GM21529 (cell line): ENCODE measurements at regions not wholly inside any gene's neighbourhood (a gene's known extent, or its start where the extent isn't known, plus 50 kb on each side); places are given as distances from the start of the nearest gene placed in this dataset.
A peak's percentile ranks its signal among the peaks of the same experiment; 100 is the strongest.

Experiments
- ATAC-seq: cut with Tn5 transposase; IDR thresholded peaks from one replicate; pipeline ENCODE4 v1.9.1; 2021; ENCODE audit not compliant: unreplicated experiment

GRCh38 chr12:69123919-69124638 is 115.3 kb upstream of the CPSF6 start:
- no peak for ATAC-seq

- ATAC-seq: no peak
Measured at GRCh38 chr12:69129017-69129416, 110.4 kb upstream of the CPSF6 start.

DNA sequence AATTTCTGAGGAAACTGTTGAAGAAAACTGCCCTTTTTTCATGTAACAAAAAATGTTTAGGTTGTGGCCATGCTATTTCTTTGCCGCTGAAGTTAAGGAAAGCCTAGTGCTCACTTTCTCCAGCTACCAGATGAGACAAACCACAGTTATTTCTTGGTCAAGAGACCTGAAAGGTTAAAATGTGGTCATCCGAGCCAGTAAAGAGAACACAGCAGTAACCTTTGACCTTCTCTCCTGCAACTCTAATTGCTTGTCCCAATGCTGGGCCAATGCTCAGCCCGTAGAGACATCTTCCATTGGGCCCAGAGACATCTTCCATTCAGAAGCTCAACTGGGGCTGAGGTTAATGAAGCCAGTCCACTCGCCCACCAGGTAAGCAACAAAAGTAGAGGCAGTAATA is 109.8 kb upstream of the CPSF6 start:
- ATAC-seq: no peak

GRCh38 chr12:69130064-69130463 is 109.3 kb upstream of the CPSF6 start:
- no peak for ATAC-seq

GRCh38 chr12:69131077-69131476 is 108.3 kb upstream of the CPSF6 start:
- no peak for ATAC-seq

DNA sequence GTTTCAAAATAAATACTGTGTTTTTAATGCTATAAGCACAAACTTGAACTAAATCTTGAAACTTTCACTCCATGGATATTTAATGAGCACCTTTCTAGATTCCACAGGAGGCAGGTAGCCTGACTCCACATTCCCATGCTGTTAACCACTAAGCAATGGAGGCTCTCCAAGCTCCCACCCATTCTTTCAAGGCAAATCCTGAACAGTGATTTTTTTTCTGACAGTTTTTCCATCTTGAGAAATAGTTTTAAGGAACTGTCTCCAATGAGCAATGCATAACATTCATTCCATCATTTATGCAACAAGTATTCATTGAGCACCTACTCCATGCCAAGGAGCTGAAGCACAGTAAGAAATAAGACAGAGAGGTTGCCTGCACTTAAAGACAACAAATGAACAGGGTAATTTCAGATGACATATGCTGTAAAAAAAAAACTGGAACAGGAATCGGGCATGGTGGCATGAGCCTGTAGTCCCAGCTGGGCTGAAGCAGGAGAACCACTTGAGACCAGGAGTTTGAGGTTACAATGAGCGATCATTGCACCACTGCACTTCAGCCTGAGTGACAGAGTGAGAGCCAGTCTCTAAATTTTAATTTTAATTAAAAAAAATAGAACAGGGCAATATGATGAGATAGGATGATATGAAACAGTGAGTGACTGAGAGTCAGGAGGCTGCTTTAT is 102.3 kb upstream of the CPSF6 start:
- ATAC-seq: no peak

DNA sequence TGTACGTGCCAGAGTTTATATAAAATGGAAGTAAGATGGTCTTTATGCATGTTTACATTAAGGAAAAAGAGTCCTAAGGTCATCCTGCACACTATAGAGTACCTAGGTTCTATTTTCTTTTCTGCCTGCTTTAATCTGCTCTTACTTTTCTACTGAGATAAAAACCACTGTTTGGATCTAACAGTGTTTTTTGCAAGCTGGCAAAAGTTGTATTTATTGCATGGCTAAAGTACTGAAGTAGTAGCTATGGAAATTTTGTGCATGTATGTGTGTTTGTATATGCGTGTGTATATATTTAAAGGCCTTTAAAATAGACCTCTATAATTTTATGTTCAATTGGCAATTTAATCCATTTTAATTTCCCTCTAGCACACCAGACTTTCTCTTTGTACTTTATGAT is 98.3 kb upstream of the CPSF6 start:
- no peak for ATAC-seq

- no peak for ATAC-seq
Measured at GRCh38 chr12:69149270-69149669, 90.1 kb upstream of the CPSF6 start.

DNA sequence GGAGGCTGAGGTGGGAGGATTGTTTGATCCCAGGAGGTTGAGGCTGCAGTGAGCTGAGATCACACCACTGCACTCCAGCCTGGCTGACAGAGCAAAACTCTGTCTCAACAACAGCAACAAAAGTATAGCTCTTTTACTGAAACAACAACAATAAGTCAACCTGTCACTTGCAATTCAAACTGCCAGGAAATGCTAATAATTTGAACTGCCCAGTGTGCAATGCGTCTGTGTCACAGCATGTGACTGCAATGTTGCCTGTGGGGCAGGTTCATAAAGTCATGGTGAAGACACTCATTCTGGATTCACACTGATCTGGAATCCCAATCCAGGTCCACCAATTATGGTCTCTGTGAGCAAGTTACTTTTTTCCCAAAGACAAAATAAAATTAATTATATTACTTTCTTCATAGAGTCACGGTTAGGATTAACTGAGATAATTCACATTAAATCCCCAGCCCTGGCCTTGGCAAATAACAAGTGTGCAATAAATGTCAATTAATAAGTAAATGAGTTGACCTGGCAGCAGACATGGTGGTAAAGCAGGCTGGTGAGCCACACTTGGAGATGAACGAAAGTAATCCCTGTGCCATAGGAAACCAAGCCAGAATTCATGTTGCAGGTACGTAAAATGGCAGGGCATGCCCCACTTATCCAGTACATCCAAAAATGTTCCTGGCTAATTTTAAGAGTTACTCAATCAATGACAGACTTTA is 89.1 kb upstream of the CPSF6 start:
- ATAC-seq: no peak

DNA sequence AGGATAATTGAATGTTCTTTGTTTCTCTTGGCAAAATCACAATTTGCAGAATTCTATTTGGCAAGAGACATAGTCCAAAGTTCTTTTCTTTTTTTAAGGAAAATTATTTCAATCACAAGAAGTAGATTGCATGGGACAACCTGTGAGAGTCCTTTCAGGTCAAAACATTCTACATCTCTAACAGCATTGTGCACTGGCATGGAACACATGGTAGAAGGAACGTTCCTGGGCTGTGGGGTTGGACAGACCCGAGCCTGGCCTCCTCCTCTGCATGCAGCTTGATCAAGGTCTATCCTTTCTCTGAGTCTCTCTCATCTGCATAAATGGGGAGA is 88.6 kb upstream of the CPSF6 start:
- no peak for ATAC-seq

- no peak for ATAC-seq
Measured at GRCh38 chr12:69151254-69151764, 88.1 kb upstream of the CPSF6 start.

DNA sequence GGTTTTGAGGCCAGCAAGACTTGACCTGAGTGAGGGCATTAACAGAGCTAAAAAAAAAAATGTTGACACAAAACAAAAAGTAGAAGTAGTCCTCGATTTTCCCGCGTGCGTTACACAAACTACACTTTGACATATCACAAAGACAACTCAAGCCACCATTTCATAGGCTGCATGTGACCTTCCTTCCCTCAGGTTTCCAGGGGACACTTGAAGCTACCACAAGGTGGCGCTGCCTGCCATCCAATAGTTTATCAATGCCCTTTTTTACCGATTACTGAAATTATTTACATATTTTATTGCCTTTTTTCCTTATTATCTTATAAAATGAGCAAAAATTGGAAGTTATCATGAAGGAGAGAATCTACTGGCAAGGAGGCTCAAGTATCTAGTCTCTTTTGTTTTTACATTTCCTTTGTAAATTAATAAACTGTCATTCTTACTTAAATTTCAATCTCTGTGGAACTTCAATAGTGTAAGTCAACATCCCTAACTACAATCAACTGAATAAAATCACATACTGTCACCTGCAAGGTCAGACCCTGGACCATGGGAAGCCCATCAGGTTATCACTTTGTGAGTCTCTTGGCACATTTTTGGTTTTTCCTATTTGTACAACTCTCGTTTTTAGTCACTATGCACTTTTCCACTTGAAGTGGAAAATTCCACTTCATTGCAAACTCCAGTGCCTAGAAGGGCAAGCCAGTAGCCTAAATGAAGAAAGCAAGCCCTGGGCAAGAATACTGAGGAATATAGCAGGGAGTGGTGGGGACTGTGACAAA is 84.6 kb upstream of the CPSF6 start:
- peak; percentile 48 for ATAC-seq

DNA sequence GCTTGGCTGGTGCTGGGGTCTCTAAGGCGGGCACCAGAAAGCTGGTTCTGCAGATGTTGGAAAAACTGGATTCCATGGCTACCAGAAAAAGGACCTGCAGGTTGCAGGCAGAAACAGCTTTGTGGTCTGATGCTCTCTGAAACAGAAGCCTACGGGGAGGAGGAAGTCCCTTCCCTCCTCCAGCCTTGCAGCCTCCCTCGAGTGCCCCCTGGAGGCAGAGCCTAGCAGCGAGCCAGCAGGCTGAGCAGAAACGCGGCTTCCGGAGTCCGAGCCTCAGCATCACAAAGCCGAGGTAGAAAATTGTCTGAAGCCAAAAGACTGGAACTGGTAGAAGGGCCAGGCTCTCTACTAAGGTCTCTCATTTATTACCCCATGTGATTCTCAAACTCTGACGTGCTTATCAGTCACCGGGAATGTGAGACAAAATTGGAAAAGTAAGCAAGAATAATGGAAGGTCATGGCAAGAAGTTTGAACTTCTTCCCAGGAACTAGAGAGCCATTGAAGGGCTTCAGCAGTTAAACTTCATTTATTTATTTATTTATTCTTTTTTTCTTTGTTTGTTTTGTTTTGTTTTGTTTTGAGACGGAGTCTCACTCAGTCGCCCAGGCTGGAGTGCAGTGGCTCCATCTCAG is 82.2 kb upstream of the CPSF6 start:
- ATAC-seq: peak; percentile 96

- ATAC-seq: peak; percentile 62
Measured at GRCh38 chr12:69161829-69162228, 77.5 kb upstream of the CPSF6 start.

DNA sequence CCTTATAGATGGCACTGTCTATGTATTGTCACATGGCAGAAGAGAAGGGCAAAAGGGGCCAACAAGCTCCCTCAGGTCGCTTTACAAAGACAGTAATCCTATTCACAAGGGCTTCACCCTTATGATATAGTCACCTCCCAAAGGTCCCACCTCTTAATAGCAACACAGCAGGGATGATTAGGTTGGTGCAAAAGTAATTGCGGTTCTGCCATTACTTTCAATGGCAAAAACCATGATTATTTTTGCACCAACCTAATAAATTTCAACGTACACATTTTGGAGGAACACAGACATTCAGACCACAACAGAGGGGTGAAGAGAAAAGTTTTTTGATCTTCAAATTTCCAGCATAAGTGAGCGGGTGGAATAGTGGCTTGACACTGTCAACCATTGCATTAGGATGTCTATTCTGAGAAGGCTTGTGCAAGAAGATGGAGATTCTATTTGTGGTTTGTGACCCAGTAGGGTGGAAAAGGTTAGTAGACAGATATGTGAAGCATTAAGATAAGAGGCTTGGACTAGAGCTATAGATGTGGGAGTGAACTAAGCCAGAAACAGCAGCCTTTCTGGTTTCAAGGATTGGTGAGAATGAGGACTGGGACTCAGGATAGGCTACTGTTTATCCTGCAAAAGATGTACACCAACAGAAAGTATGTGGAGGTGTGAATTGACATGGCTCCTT is 75.5 kb upstream of the CPSF6 start:
- ATAC-seq: no peak

DNA sequence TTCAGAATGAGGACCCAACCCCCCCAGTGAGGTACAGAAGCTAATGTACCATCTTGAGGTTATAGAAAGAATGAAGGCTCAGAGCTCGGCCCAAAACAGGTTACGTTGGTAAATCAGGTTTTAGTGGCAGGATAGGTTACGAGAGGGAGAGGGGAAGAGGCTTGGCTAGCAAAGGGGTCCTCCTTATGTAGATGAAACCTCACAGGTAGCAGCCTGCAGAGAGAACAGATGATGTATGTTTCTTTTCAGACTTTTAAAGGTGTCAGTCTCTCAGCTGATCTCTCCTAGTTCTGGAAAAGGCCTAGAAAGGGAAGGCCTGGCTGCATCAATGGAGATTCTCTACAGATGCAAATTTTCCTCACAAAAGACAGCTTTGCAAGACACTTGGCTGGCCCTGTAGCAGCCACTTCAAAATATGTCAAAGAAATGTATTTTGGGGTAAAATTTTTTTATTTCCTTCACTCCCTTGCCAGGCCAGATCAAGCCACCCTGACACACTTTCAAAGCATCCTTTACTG is 71.7 kb upstream of the CPSF6 start:
- no peak for ATAC-seq

GRCh38 chr12:69168363-69168762 is 71.0 kb upstream of the CPSF6 start:
- no peak for ATAC-seq

DNA sequence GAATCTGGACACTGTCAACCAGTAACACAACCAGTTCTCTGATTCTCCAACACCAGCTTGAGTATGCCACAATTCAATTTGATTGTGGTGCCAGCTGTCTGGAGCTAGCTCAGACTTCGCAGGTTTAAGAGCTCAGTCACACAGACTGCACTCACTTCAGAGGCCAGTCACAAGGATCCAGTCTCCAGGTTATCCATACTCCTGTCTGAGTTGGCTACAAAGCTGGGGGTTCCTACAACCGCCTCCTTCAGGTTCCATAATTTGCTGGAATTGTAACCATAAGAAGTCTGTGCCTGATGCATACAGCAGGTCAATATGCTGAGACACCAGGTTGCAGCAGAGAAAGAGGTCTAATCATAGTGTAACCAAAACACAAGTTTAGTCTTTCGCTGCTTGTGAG is 70.5 kb upstream of the CPSF6 start:
- ATAC-seq: no peak

- ATAC-seq: no peak
Measured at GRCh38 chr12:69170293-69170692, 69.1 kb upstream of the CPSF6 start.

- no peak for ATAC-seq
Measured at GRCh38 chr12:69171881-69172280, 67.5 kb upstream of the CPSF6 start.
